T-helper 17 cell (primary cell): ENCODE measurements at regions not wholly inside any gene's neighbourhood (a gene's known extent, or its start where the extent isn't known, plus 50 kb on each side); places are given as distances from the start of the nearest gene placed in this dataset.

ENCODE experiments used
- ATAC-seq: fragments of 150-1000 bp; cut with Tn5 transposase; 2 replicates; pipeline ENCODE4 v1.10.0; 2021; ENCODE audit warnings: mild to moderate bottlenecking, moderate library complexity
- DNase-seq, 3 donors: peaks; one replicate each; pipeline versions ENCODE4 v3.0.0 to v3.0.0-alpha.2; 2020 to 2021
- H3K9me3 ChIP-seq: one replicate; pipeline ENCODE4 v1.7.0; 2013; ENCODE audit warnings: low read length, mild to moderate bottlenecking; ENCODE audit not compliant: control insufficient read depth, poor library complexity, severe bottlenecking
- H3K27ac Mint-ChIP-seq: one replicate; pipeline ENCODE4 v1.8.0; 2022; ENCODE audit warnings: mild to moderate bottlenecking, moderate library complexity, mixed read lengths
- H3K27me3 Mint-ChIP-seq: one replicate; pipeline ENCODE4 v1.8.0; 2022; ENCODE audit warnings: mixed read lengths
- H3K36me3 Mint-ChIP-seq: one replicate; pipeline ENCODE4 v1.8.0; 2022; ENCODE audit warnings: low read depth, mixed read lengths
- H3K4me1 Mint-ChIP-seq: one replicate; pipeline ENCODE4 v1.8.0; 2022; ENCODE audit warnings: mild to moderate bottlenecking, mixed read lengths
- H3K4me3 Mint-ChIP-seq: one replicate; pipeline ENCODE4 v1.8.0; 2022; ENCODE audit warnings: mild to moderate bottlenecking, moderate library complexity, mixed read lengths

DNA sequence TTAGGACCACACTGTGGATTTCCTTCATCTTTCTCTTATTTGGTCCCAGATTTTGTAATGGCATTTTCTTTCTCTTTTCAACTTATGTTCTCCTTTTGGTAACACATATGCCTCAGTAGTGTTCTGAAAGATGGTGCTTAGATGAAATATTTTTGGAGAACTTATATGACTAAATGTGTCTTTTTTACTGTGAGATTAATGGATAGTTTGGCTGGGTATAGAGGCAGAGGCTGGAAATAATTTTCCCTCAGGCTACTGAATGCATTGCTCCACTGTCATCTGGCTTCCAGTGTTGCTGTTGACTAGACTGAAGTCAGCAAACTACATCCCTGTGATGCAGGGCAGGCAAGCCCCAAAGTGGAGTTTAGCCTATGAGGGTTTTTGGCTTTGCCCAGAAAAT lies 450.9 kb downstream of the DMAC1 start:
- ATAC-seq (no peak), DNase-seq (no peak)
- H3K4me1 Mint-ChIP-seq = no peaks in the 10 kb centered on the region
- no peak overlapping the region for H3K27ac Mint-ChIP-seq
- no peak overlapping the region for H3K4me3 Mint-ChIP-seq
- H3K9me3 ChIP-seq = no peaks in the 10 kb centered on the region
- no peaks in the 10 kb centered on the region for H3K36me3 Mint-ChIP-seq
- H3K27me3 Mint-ChIP-seq = peaks cover 7% of the 10 kb centered on the region

DNA sequence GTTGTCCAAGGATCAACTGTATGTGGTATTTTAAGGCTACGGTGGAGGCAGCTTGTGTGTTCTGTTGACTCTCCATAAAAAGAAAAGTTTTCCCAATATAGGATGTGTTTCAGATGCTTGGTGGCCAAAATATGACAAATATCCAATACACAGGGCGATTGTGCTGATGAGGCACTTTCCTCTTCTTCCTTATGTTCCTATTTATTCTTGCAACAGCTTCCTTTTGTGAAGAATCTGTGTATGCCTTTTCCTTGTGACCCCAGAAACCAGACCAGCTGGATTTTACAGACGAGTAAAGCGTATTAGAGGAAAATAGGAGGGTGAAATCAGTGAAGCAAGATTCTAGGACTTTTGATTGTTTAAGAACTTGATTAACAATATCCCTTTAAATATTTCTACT lies 452.0 kb downstream of the DMAC1 start:
- peaks cover 9% of the 10 kb centered on the region for H3K27me3 Mint-ChIP-seq
- ATAC-seq (no peak), DNase-seq (no peak)
- no peaks in the 10 kb centered on the region for H3K36me3 Mint-ChIP-seq
- no peaks in the 10 kb centered on the region for H3K9me3 ChIP-seq
- no peaks in the 10 kb centered on the region for H3K4me1 Mint-ChIP-seq
- H3K4me3 Mint-ChIP-seq = no peak overlapping the region
- H3K27ac Mint-ChIP-seq = no peak overlapping the region

DNA sequence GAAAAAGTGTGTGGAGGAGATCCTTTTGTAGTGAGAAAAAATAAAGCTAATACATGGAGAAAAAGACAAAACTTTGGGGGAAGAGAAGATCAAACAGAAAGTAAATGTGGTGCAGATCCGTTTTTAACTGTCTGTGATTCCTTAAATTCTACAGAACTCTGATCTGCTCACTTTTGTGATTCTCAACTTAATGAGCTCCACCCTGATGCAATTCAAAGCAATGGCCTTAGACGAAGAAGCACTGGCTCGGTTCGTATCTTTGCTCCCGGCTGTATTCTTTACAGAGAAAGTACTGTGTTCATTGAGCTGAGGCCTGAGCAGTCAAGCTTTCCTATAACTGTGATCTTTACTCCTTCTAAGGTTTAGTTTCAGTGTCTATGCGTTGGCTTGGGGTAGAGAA lies 453.4 kb downstream of the DMAC1 start:
- Mint-ChIP-seq H3K36me3 (no peaks in the 10 kb centered on the region), H3K4me3 (no peak overlapping the region), H3K27ac (no peak overlapping the region), H3K4me1 (no peaks in the 10 kb centered on the region), H3K27me3 (peaks cover 12% of the 10 kb centered on the region)
- no peak for DNase-seq
- no peaks in the 10 kb centered on the region for H3K9me3 ChIP-seq
- no peak for ATAC-seq

DNA sequence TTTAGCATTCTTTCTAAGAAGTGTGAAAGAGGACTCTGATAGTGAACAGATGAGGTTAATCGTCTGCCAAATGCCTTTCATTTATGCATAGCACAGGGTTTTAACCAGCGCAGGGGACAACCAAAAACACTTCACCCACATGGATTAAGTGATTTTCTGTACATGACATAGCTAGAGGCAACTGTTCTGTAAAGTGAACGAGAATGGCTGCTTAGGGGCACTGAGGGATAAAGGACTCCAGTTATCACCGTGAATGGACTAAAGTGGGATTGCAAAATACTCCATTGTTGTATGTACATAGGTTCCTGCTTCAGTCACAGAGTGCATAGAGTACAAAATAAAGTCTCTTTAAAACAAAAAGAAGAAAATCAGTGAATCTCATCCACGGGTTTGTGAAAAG lies 456.8 kb downstream of the DMAC1 start:
- Mint-ChIP-seq H3K36me3 (no peaks in the 10 kb centered on the region), H3K4me3 (no peak overlapping the region), H3K27ac (no peak overlapping the region), H3K4me1 (no peaks in the 10 kb centered on the region), H3K27me3 (peaks cover 18% of the 10 kb centered on the region)
- ATAC-seq = no peak
- H3K9me3 ChIP-seq = no peaks in the 10 kb centered on the region
- DNase-seq = no peak

DNA sequence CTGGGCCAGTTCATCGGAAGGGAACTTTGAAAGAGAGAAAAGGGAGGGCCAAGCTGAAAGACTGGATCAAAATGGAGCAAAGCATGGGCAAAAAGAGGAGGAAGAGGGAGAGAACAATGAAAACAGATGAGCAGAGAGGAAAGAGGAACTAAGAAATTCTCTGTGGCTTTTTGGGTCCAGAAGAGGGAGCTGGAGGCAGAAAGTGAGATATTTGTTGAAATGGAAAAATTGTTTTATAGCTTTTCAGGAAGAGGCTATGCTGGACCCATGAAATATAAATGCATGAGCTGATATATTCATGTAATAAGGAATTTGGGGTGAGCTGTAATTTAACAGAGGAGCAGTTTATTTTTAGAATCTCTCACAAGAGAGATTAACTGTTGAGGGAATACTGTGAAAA lies 457.3 kb downstream of the DMAC1 start:
- ATAC-seq (no peak), DNase-seq (no peak)
- Mint-ChIP-seq H3K4me3 (no peak overlapping the region), H3K27me3 (peaks cover 23% of the 10 kb centered on the region), H3K4me1 (no peaks in the 10 kb centered on the region), H3K27ac (no peak overlapping the region), H3K36me3 (no peaks in the 10 kb centered on the region)
- H3K9me3 ChIP-seq = no peaks in the 10 kb centered on the region

DNA sequence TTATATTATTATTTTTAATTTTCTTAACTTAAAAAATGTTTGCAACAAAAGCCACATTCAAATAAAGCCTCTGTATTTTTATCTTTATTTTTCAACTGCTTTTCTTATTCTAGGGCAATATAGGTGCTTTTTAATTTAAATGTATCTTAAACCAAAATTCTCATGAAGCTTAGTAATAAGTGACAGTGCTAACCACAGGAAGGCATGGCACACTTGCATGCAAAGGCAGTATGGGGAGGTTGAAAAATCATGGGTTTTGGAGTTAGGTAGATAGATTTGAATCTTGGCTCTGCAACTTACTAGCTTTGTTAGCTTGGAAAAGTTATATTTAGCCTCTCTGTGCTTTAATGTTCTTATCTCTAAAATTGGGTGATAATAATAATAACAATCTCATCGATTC lies 458.0 kb downstream of the DMAC1 start:
- Mint-ChIP-seq H3K27ac (no peak overlapping the region), H3K36me3 (no peaks in the 10 kb centered on the region), H3K4me1 (no peaks in the 10 kb centered on the region), H3K27me3 (peaks cover 27% of the 10 kb centered on the region), H3K4me3 (no peak overlapping the region)
- ATAC-seq (no peak), DNase-seq (no peak)
- no peaks in the 10 kb centered on the region for H3K9me3 ChIP-seq

DNA sequence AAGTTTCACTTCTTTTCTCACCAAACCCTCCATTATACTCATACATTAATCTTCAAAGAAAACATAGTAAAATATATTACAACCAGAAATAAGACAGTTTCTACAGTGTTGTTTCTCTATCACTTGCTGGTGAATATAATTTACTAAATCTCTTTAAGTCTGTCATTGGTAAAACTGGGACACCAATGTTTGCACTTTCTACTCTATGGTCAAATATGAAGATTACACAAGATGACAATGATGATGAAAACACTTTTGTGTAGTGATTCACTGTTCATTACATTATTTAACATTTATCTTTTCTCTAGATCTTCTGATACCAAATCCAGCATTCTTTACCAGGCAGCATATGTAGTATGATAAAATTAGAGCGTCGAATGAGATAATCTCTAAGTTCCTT lies 459.1 kb downstream of the DMAC1 start:
- no peaks in the 10 kb centered on the region for H3K9me3 ChIP-seq
- Mint-ChIP-seq H3K36me3 (no peaks in the 10 kb centered on the region), H3K27ac (no peak overlapping the region), H3K4me3 (no peak overlapping the region), H3K27me3 (peaks cover 32% of the 10 kb centered on the region), H3K4me1 (no peaks in the 10 kb centered on the region)
- DNase-seq (no peak), ATAC-seq (no peak)

DNA sequence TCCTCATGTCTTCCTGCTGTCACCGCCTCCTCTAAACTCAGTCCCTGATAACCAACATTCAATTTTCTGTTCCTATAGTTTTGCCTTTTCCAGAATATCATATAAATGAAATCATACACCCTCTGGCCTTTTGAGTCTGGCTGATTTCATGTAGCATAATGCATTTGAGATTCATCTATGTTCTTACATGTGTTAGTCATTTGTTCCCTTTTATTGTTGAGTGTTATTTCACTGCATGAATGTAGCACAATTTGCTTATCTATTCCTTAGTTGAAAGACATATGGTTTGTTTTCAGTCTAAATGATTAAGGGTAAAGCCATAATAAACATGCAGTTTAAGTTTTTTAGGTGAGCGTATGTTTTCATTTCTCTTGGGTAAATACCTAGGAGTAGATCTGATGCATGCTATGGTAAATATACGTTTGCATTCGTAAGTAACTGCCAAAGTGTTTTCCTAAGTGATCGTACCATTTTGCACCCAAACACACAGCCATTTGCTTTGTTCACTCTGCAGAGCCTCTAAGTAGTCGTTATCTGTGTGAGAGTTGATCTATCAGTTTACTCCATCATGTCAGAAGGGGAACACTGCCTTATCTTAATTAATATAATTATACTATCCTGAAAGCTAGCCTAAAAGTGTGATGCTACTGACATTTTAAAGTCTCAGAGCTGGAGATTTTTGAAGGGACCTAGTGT lies 460.8 kb downstream of the DMAC1 start:
- H3K9me3 ChIP-seq = no peaks in the 10 kb centered on the region
- peaks cover 32% of the 10 kb centered on the region for H3K27me3 Mint-ChIP-seq
- ATAC-seq (no peak), DNase-seq (no peak)
- no peaks in the 10 kb centered on the region for H3K36me3 Mint-ChIP-seq
- H3K27ac Mint-ChIP-seq = no peak overlapping the region
- H3K4me1 Mint-ChIP-seq = no peaks in the 10 kb centered on the region
- H3K4me3 Mint-ChIP-seq = no peak overlapping the region

DNA sequence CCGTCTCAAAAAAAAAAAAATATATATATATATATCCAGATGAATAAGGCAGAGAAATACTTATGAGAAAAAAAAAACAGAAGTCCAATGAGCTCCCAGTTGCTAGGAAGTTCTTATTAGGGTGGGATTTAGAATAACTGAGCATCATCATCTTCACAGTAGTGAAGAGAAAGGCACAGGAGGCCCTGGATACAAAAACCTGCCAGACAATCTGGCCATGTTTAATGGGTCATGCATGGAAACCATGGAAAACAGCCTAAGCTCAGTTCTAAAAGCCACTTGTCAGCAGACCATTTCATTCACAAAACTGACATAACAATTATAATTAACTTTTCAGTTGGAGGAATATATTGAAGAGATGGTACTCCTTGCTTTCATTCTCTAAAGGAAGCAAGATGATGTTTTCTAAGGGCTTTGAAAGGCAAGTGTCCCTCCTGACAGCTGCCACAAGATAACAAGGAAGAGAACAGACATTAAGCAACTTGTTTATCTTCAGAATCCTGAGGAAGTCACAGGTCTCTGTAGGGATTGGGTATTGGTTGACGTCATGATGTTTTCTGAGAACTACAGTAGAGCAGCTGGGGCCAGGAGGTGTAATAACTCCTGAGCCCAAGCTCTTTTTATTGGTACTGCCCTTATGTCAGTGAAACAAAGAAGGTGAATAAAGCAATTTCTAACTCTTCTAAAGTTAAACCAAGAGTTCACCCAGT lies 463.1 kb downstream of the DMAC1 start:
- no peak overlapping the region for H3K4me3 Mint-ChIP-seq
- H3K9me3 ChIP-seq = no peaks in the 10 kb centered on the region
- H3K27me3 Mint-ChIP-seq = peaks cover 20% of the 10 kb centered on the region
- H3K27ac Mint-ChIP-seq = no peak overlapping the region
- no peak for DNase-seq
- H3K36me3 Mint-ChIP-seq = no peaks in the 10 kb centered on the region
- no peak for ATAC-seq
- no peaks in the 10 kb centered on the region for H3K4me1 Mint-ChIP-seq

DNA sequence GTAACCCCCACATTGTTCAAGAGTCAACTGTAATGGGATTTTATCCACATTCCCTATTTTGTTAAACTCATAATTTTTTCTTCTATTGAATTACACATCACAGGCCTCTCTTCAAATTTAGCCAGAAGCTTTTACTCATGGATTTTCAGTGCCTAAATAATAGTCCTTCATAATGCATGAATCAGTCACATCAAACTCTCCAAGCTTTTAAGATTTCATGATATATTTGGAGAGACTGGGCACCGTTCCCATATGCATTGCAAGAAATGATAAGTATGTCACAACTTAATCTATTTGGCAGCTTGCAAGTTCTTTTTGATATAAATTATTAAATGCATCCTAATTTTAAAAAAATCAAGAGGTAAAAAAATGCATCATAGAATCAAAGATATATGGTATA lies 465.9 kb downstream of the DMAC1 start:
- H3K27me3 Mint-ChIP-seq = peaks cover 19% of the 10 kb centered on the region
- no peak overlapping the region for H3K27ac Mint-ChIP-seq
- H3K9me3 ChIP-seq = no peaks in the 10 kb centered on the region
- no peaks in the 10 kb centered on the region for H3K4me1 Mint-ChIP-seq
- no peaks in the 10 kb centered on the region for H3K36me3 Mint-ChIP-seq
- ATAC-seq (no peak), DNase-seq (no peak)
- no peak overlapping the region for H3K4me3 Mint-ChIP-seq

DNA sequence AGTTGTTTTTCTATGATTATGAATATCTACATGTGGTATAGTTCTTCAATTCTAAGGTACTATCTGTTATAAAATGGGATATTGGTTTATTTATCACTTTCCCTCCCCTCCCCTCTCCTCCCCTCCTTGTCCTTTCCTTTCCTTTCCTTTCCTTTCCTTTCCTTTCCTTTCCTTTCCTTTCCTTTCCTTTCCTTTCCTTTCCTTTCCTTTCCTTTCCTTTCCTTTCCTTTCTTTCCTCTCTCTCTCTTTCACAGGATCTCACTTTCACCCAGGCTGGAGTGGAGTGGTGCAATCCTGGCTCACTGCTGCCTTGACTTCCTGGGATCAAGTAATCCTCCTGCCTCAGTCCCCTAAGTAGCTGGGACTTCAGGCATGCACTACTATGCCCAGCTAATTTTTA lies 466.8 kb downstream of the DMAC1 start:
- Mint-ChIP-seq H3K4me1 (no peaks in the 10 kb centered on the region), H3K36me3 (no peaks in the 10 kb centered on the region), H3K27me3 (peaks cover 14% of the 10 kb centered on the region), H3K27ac (no peak overlapping the region), H3K4me3 (no peak overlapping the region)
- ATAC-seq (no peak), DNase-seq (no peak)
- no peaks in the 10 kb centered on the region for H3K9me3 ChIP-seq

DNA sequence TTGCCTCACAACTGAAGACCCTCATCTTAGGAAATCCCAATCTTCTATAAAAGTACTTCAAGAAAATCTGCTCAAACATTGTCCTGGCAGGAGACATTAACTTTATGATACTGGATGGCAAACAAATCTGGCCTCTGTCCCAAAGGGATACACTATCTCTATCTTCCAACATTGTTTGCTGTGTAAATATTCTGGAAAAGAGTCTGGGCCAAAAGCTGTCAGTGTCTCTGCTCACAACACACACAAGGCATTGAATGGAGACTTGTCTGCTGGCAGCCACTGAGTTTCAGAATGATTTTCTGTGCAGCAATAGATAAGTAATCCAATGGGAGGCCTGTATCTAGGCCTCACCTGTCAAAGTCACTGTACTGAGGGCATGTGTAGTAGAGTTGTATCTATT lies 471.1 kb downstream of the DMAC1 start:
- no peaks in the 10 kb centered on the region for H3K9me3 ChIP-seq
- no peaks in the 10 kb centered on the region for H3K27me3 Mint-ChIP-seq
- ATAC-seq (no peak), DNase-seq (no peak)
- no peak overlapping the region for H3K27ac Mint-ChIP-seq
- H3K4me3 Mint-ChIP-seq = no peak overlapping the region
- no peaks in the 10 kb centered on the region for H3K36me3 Mint-ChIP-seq
- no peaks in the 10 kb centered on the region for H3K4me1 Mint-ChIP-seq

DNA sequence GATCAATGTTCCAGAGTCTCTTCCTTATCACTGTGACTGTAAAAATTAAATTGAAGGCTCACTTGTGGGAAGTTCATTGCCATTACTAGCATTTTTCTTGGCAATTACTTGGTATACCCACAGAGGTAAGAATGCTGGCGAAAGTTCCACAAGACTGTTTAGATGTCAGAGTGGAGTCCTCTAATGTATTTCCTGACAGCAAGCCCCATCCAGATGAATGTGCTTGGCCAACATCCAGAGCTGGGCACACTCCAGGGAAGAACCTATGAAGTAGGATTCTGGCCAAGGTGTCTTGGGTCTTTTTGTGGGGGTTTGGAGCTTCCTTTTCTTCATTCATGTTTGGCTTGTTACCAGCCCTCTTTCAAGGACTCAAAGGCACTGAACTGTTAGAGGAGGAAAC lies 473.6 kb downstream of the DMAC1 start:
- DNase-seq (no peak), ATAC-seq (no peak)
- H3K4me1 Mint-ChIP-seq = no peaks in the 10 kb centered on the region
- H3K27ac Mint-ChIP-seq = no peak overlapping the region
- H3K9me3 ChIP-seq = no peaks in the 10 kb centered on the region
- no peaks in the 10 kb centered on the region for H3K36me3 Mint-ChIP-seq
- H3K27me3 Mint-ChIP-seq = no peaks in the 10 kb centered on the region
- H3K4me3 Mint-ChIP-seq = no peak overlapping the region

DNA sequence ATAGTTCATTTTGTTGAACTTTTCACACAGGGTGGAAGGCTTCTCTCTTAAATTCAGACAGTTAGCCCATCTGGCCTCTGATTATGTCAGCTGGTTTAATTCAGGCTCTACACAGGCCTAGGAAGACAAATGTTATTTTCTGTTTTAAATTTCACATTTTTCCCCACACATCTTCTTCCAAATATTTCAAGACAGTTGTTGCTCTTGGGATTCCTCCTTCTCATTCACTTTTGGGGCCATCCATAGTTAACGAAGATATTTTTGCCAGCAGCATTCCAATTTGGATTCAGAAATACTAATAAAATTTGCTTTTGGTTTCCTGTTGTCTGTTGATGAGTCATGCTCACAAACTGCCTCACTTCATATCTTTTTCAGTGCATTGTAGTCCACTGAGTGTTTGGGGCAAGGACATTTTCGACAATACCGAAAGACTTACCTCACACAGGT lies 475.4 kb downstream of the DMAC1 start:
- Mint-ChIP-seq H3K4me3 (no peak overlapping the region), H3K36me3 (no peaks in the 10 kb centered on the region), H3K27ac (no peak overlapping the region), H3K4me1 (no peaks in the 10 kb centered on the region), H3K27me3 (peaks cover 3% of the 10 kb centered on the region)
- ATAC-seq = no peak
- DNase-seq = no peak
- no peaks in the 10 kb centered on the region for H3K9me3 ChIP-seq
